DOHH2 (cell line): ENCODE measurements at regions not wholly inside any gene's neighbourhood (a gene's known extent, or its start where the extent isn't known, plus 50 kb on each side); places are given as distances from the start of the nearest gene placed in this dataset.

Source experiments
- CTCF ChIP-seq: fragments of 200-600 bp; sonication (generic); IDR thresholded peaks from one replicate; pipeline ENCODE4 v1.5.1; 2014; ENCODE audit warnings: antibody characterized with exemption, mild to moderate bottlenecking, low read depth, low read length; ENCODE audit not compliant: poor library complexity, severe bottlenecking
- EZH2phosphoT487 ChIP-seq: fragments of 200-600 bp; sonication (generic); IDR thresholded peaks from 2 replicates; pipeline ENCODE4 v1.6.1; 2017; ENCODE audit warnings: borderline replicate concordance, mild to moderate bottlenecking, antibody characterized with exemption, low read length, moderate library complexity, mixed read lengths

- TF ChIP-seq CTCF (no peak), EZH2phosphoT487 (no peak)
Observed at GRCh38 chr12:24533716-24534352, 415.1 kb downstream of the BCAT1 start.
